Uterus (tissue), 2 donors: ENCODE measurements at regions not wholly inside any gene's neighbourhood (a gene's known extent, or its start where the extent isn't known, plus 50 kb on each side); places are given as distances from the start of the nearest gene placed in this dataset.

Source experiments
- POLR2A ChIP-seq, 2 donors: fragments of 450-650 bp; IDR thresholded peaks; one replicate each; pipeline ENCODE4 v1.6.1; 2016; ENCODE audit warnings: antibody characterized with exemption in 2 of 2, mild to moderate bottlenecking in 1 of 2, moderate library complexity in 1 of 2
- TF ChIP-seq, protein P1 (sequence below), 4 experiments: fragments of 200-600 bp in 2 of 4; fragments of 450-650 bp in 2 of 4; sonication (generic) in 2 of 4; IDR thresholded peaks; one replicate each; pipeline ENCODE4 v1.5.1; 2016 to 2019; ENCODE audit warnings: antibody characterized with exemption in 4 of 4, mild to moderate bottlenecking in 2 of 4, moderate library complexity in 1 of 4

DNA sequence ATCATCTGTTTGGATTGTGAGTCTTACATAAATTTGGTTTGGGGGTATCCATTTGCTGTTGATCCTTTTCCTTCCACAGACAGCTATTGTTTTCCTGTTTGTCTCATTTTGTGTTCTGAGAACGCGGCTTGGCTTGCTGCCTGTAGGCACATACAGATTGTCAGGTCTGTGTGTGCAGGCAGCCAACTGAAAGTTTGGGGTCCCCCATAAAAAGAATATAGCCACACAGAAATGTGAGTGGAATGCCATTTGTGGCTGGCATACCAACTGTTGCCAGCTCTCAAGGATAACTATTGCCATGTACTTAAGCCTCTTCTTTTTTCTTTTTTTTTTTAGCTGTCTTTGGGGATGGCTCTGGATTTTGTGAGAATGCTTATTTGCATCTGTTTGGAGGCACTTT lies 1308.0 kb downstream of the ROBO1 start:
- TF ChIP-seq, protein P1, sequence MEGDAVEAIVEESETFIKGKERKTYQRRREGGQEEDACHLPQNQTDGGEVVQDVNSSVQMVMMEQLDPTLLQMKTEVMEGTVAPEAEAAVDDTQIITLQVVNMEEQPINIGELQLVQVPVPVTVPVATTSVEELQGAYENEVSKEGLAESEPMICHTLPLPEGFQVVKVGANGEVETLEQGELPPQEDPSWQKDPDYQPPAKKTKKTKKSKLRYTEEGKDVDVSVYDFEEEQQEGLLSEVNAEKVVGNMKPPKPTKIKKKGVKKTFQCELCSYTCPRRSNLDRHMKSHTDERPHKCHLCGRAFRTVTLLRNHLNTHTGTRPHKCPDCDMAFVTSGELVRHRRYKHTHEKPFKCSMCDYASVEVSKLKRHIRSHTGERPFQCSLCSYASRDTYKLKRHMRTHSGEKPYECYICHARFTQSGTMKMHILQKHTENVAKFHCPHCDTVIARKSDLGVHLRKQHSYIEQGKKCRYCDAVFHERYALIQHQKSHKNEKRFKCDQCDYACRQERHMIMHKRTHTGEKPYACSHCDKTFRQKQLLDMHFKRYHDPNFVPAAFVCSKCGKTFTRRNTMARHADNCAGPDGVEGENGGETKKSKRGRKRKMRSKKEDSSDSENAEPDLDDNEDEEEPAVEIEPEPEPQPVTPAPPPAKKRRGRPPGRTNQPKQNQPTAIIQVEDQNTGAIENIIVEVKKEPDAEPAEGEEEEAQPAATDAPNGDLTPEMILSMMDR (IDR thresholded peaks at IDR 0.05), result no peak
- no peak for TF ChIP-seq POLR2A (IDR thresholded peaks at IDR 0.05)
